ENCODE measurements at regions not wholly inside any gene's neighbourhood (a gene's known extent, or its start where the extent isn't known, plus 50 kb on each side); places are given as distances from the start of the nearest gene placed in this dataset.

DNA sequence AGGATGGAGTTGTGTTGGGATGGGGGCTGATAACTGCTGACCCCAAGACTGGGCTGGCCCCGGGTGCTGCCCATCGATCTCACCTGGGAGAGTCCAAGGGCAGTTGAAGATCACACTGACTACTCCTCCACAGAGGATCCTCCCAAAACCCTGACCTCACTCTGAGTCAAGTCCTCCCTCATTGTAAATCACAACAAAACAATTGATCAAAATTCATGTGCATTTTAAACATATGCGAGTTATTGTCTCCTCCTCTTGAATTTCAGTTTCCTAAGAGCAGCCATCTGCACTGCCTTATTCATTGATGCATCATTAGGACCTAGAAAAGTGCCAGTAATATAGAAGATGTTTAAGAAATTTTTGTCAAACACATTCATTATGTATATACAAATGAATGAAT lies 273.6 kb downstream of the C1orf94 start:
- Histone ChIP-seq H3K36me3 (no peaks in the 10 kb centered on the region), H3K4me1 (no peaks in the 10 kb centered on the region), H3K4me3 (no peak overlapping the region), H3K27ac (no peak overlapping the region), H3K9me3 (no peaks in the 10 kb centered on the region), H3K27me3 (no peaks in the 10 kb centered on the region)
- DNase-seq (no peak), ATAC-seq (no peak)
- intact Hi-C loops (cut with DNase I), result no loop called here
- TF ChIP-seq, protein P1, sequence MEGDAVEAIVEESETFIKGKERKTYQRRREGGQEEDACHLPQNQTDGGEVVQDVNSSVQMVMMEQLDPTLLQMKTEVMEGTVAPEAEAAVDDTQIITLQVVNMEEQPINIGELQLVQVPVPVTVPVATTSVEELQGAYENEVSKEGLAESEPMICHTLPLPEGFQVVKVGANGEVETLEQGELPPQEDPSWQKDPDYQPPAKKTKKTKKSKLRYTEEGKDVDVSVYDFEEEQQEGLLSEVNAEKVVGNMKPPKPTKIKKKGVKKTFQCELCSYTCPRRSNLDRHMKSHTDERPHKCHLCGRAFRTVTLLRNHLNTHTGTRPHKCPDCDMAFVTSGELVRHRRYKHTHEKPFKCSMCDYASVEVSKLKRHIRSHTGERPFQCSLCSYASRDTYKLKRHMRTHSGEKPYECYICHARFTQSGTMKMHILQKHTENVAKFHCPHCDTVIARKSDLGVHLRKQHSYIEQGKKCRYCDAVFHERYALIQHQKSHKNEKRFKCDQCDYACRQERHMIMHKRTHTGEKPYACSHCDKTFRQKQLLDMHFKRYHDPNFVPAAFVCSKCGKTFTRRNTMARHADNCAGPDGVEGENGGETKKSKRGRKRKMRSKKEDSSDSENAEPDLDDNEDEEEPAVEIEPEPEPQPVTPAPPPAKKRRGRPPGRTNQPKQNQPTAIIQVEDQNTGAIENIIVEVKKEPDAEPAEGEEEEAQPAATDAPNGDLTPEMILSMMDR (IDR thresholded peaks at IDR 0.05), result no peak
- TF ChIP-seq POLR2A (IDR thresholded peaks at IDR 0.05), result no peak
- 91% methylated on average over 1 of the region's 3 CpGs for WGBS (ENCODE audit: insufficient coverage, low coverage, low lambda C conversion rate, missing lambda C conversion rate)

DNA sequence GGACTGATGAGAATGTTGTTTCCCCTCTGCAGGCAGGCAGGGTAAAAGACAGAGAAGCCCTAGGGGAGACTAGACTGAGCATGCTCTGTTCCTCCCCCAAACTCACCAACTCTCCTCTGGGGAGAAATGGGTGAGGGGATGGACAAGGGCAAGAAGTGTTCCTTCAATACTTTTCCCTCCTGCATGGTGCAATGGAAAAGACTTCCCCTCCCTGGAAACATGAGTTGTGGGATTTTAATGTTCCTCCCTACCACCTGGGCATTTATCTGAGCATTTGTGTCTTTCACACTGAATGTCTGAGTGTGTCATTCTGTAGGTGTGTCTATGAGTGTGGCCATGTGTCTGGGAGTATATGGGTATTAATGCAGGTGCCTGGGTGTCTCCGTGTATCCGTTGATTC lies 275.7 kb downstream of the C1orf94 start:
- no peak for TF ChIP-seq POLR2A (IDR thresholded peaks at IDR 0.05)
- TF ChIP-seq, protein P1 (IDR thresholded peaks at IDR 0.05), result no peak
- DNase-seq, result no peak
- Histone ChIP-seq H3K9me3 (no peaks in the 10 kb centered on the region), H3K36me3 (no peaks in the 10 kb centered on the region), H3K4me3 (no peak overlapping the region), H3K27me3 (no peaks in the 10 kb centered on the region), H3K4me1 (no peaks in the 10 kb centered on the region), H3K27ac (no peak overlapping the region)
- no CpG with 5 or more reads among the region's 2 CpGs for WGBS (ENCODE audit: insufficient coverage, low coverage, low lambda C conversion rate, missing lambda C conversion rate)
- intact Hi-C loops (cut with DNase I), result no loop called here
- ATAC-seq, result no peak

DNA sequence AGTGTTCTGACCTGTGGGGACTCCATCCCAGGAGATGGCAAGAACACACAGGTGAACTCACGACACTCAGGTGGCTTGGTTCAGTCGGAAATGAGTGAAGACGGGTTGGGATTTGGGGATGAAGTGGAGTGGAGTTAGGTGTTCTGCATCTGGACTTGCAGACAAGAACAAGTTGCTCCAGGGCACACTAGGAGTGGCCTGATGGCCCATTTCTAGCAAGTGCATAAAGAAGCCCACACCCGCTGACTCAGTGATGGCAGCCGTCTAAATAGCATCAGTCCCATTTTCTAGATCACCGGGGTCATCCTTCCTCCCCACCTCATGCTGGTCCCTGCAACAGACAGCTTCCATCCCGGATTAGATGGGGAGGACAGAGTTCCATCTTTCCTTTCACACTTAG lies 278.4 kb downstream of the C1orf94 start:
- no peak for TF ChIP-seq POLR2A (IDR thresholded peaks at IDR 0.05)
- TF ChIP-seq, protein P1 (IDR thresholded peaks at IDR 0.05), result no peak
- intact Hi-C loops (cut with DNase I), result no loop called here
- Histone ChIP-seq H3K27me3 (no peaks in the 10 kb centered on the region), H3K4me1 (no peaks in the 10 kb centered on the region), H3K27ac (no peak overlapping the region), H3K4me3 (no peak overlapping the region), H3K9me3 (no peaks in the 10 kb centered on the region), H3K36me3 (no peaks in the 10 kb centered on the region)
- ATAC-seq (no peak), DNase-seq (no peak)
- 18% methylated on average over 2 of the region's 7 CpGs for WGBS (ENCODE audit: insufficient coverage, low coverage, low lambda C conversion rate, missing lambda C conversion rate)

DNA sequence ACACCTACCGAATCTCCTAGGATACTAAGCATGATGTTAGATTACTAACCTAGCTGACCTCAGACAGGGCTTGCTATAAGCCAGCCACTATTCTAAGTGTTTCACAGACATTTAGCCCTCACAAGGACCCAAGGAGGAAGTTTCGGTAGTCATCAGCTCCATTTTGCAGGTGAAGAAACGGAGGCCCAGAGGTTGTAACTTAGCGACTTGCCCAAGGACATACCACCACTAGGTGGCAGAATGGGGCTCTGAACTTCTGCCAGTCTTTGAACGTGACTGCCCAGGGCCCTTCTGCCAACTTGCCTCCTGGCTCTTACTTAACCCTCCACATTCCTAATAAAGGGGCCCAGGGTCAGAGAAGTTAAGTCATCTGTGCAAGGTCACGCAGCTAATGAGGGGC lies 283.5 kb downstream of the C1orf94 start:
- Histone ChIP-seq H3K4me3 (no peak overlapping the region), H3K9me3 (no peaks in the 10 kb centered on the region), H3K4me1 (no peaks in the 10 kb centered on the region), H3K27me3 (no peaks in the 10 kb centered on the region), H3K36me3 (no peaks in the 10 kb centered on the region), H3K27ac (no peak overlapping the region)
- TF ChIP-seq, protein P1 (IDR thresholded peaks at IDR 0.05), result peak; percentile 48 to 75 (median 63)
- TF ChIP-seq POLR2A (IDR thresholded peaks at IDR 0.05), result no peak
- peak; percentile 61 to 83 (median 63) for ATAC-seq
- WGBS (ENCODE audit: insufficient coverage, low coverage, low lambda C conversion rate, missing lambda C conversion rate), result 24% methylated on average over 3 of the region's 6 CpGs
- intact Hi-C loops (cut with DNase I), result loop anchor here in 1 of 2 donors (10.0 kb wide), 1 partner anchor 135 kb away; no protein-coding TSS in a partner anchor
- peak; percentile 29 to 60 (median 59) for DNase-seq

DNA sequence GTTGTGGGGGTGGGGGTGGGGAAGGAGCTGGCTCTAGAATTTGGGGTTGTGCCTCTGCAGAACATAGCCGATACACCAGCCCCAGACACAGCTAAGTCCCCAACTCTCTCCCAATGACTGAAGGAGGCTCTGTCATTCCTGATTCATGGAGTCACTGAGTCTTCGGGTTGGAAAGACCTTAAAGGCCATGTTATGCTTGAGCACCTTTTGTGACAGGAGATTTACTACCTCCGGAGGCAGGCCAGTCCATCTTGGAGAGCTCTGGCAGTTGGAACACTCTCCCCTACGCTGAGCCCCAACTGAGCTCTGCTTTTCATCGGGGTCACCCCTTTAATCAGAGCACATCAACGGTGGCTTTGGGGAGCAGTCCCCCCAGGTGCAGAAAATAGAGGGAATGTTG lies 284.4 kb upstream of the GJB5 start:
- DNase-seq, result no peak

More for the DNA sequence above, 284.4 kb upstream of the GJB5 start:
- Histone ChIP-seq H3K4me3 (no peak overlapping the region), H3K27me3 (no peaks in the 10 kb centered on the region), H3K9me3 (no peaks in the 10 kb centered on the region), H3K27ac (no peak overlapping the region), H3K4me1 (no peaks in the 10 kb centered on the region), H3K36me3 (no peaks in the 10 kb centered on the region)
- intact Hi-C loops (cut with DNase I), result no loop called here
- TF ChIP-seq, protein P1 (IDR thresholded peaks at IDR 0.05), result no peak
- TF ChIP-seq POLR2A (IDR thresholded peaks at IDR 0.05), result no peak
- no peak for ATAC-seq
- 35% methylated on average over 4 of the region's 6 CpGs for WGBS (ENCODE audit: insufficient coverage, low coverage, low lambda C conversion rate, missing lambda C conversion rate)

Data from right lobe of liver (tissue), 6 donors.